ENCODE measurements at regions not wholly inside any gene's neighbourhood (a gene's known extent, or its start where the extent isn't known, plus 50 kb on each side); places are given as distances from the start of the nearest gene placed in this dataset.

GRCh38 chr5:154570572-154571324, 92.7 kb upstream of the HAND1 start:
- TF ChIP-seq POLR2A (IDR thresholded peaks at IDR 0.05) (no peak), POLR2AphosphoS5 (IDR thresholded peaks at IDR 0.05) (no peak), CTCF (IDR thresholded peaks at IDR 0.05 in 8 of 11, conservative IDR thresholded peaks at IDR 0.05 in 3 of 11) (no peak)

Data from spleen (tissue), 7 donors.